GM23338 (cell line): ENCODE measurements at regions not wholly inside any gene's neighbourhood (a gene's known extent, or its start where the extent isn't known, plus 50 kb on each side); places are given as distances from the start of the nearest gene placed in this dataset.

Experiments used
- CREB1 ChIP-seq: fragments of 250-450 bp; sonication (Bioruptor Pico); IDR thresholded peaks from 2 replicates; pipeline ENCODE4 v1.5.0; 2020; ENCODE audit warnings: low read depth, mild to moderate bottlenecking, moderate library complexity
- CTCF ChIP-seq, 2 experiments: fragments of 200-600 bp in 1 of 2; sonication (generic) in 1 of 2; conservative IDR thresholded peaks; 2 replicates each; pipeline versions ENCODE4 v1.5.1 to v1.6.1; 2016 to 2017; ENCODE audit warnings: antibody characterized with exemption in 2 of 2, low read depth in 2 of 2, mild to moderate bottlenecking in 2 of 2, moderate library complexity in 1 of 2
- ETS1 ChIP-seq: IDR thresholded peaks from 2 replicates; pipeline ENCODE4 v1.6.1; 2016; ENCODE audit warnings: antibody characterized with exemption
- EZH2 ChIP-seq: fragments of 200-600 bp; sonication (generic); IDR thresholded peaks from one replicate; pipeline ENCODE4 v1.8.0; 2017; ENCODE audit warnings: antibody characterized with exemption, mild to moderate bottlenecking, low read depth; ENCODE audit not compliant: unreplicated experiment
- EZH2phosphoT487 ChIP-seq: fragments of 200-600 bp; sonication (generic); IDR thresholded peaks from one replicate; pipeline ENCODE4 v1.8.1; 2018; ENCODE audit warnings: antibody characterized with exemption; ENCODE audit not compliant: unreplicated experiment
- JUNB ChIP-seq: IDR thresholded peaks from one replicate; pipeline ENCODE4 v1.6.1; 2016; ENCODE audit warnings: antibody characterized with exemption; ENCODE audit not compliant: unreplicated experiment
- NANOG ChIP-seq: IDR thresholded peaks from 2 replicates; pipeline ENCODE4 v1.6.1; 2016; ENCODE audit warnings: antibody characterized with exemption, borderline replicate concordance
- POLR2AphosphoS5 ChIP-seq: IDR thresholded peaks from 2 replicates; pipeline ENCODE4 v1.6.1; 2016; ENCODE audit warnings: antibody characterized with exemption, low read depth
- STAT1 ChIP-seq: IDR thresholded peaks from one replicate; pipeline ENCODE4 v1.6.1; 2016; ENCODE audit warnings: antibody characterized with exemption; ENCODE audit not compliant: unreplicated experiment
- ZNF114 ChIP-seq: fragments of 250-450 bp; sonication (Bioruptor Pico); IDR thresholded peaks from 2 replicates; pipeline ENCODE4 v1.5.0; 2020; ENCODE audit warnings: mild to moderate bottlenecking, moderate library complexity
- ZNF462 ChIP-seq: fragments of 250-450 bp; sonication (Bioruptor Pico); IDR thresholded peaks from 2 replicates; pipeline ENCODE4 v1.5.0; 2020; ENCODE audit warnings: mild to moderate bottlenecking, moderate library complexity
- TF ChIP-seq, protein P1 (sequence below): IDR thresholded peaks from one replicate; pipeline ENCODE4 v1.6.1; 2018; ENCODE audit warnings: antibody characterized with exemption; ENCODE audit not compliant: unreplicated experiment

- TF ChIP-seq CTCF (conservative IDR thresholded peaks at IDR 0.05; ENCODE audit: low read depth in 2 of 2) (no peak), POLR2AphosphoS5 (no peak), EZH2phosphoT487 (no peak), ZNF114 (CRISPR knock-in tag) (no peak), EZH2 (no peak), JUNB (no peak), STAT1 (no peak), NANOG (no peak), ETS1 (no peak), CREB1 (no peak), ZNF462 (no peak)
- TF ChIP-seq, protein P1, sequence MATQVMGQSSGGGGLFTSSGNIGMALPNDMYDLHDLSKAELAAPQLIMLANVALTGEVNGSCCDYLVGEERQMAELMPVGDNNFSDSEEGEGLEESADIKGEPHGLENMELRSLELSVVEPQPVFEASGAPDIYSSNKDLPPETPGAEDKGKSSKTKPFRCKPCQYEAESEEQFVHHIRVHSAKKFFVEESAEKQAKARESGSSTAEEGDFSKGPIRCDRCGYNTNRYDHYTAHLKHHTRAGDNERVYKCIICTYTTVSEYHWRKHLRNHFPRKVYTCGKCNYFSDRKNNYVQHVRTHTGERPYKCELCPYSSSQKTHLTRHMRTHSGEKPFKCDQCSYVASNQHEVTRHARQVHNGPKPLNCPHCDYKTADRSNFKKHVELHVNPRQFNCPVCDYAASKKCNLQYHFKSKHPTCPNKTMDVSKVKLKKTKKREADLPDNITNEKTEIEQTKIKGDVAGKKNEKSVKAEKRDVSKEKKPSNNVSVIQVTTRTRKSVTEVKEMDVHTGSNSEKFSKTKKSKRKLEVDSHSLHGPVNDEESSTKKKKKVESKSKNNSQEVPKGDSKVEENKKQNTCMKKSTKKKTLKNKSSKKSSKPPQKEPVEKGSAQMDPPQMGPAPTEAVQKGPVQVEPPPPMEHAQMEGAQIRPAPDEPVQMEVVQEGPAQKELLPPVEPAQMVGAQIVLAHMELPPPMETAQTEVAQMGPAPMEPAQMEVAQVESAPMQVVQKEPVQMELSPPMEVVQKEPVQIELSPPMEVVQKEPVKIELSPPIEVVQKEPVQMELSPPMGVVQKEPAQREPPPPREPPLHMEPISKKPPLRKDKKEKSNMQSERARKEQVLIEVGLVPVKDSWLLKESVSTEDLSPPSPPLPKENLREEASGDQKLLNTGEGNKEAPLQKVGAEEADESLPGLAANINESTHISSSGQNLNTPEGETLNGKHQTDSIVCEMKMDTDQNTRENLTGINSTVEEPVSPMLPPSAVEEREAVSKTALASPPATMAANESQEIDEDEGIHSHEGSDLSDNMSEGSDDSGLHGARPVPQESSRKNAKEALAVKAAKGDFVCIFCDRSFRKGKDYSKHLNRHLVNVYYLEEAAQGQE = no peak
Measured at GRCh38 chr10:129272176-129272575, 194.9 kb upstream of the MGMT start.
